ENCODE measurements at regions not wholly inside any gene's neighbourhood (a gene's known extent, or its start where the extent isn't known, plus 50 kb on each side); places are given as distances from the start of the nearest gene placed in this dataset.
"Not testable (repeated sequence)": the region's sequence is repeated elsewhere in the genome, so short reads cannot be mapped to it uniquely, and the experiment has no call there.

DNA sequence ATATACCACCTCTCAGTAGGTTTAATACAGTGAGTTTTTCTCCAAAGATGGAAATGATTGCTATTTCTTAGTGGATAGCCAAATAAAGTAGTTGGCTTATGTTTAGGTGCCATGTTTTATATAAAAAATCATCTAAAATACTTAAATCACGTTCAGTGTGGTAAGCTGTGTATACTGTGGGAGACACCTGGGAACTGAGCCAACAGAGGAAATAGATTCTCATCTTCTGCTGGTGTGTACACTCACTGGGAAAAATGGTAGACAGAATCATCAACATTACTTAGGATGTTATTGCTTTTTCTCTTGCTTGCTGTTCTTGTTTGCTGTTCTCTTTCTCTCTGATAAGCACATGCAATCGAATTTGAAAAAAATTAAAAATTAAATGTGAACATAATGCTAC, 112.6 kb upstream of the MB21D2 start:
- Histone ChIP-seq H3K4me1 (ENCODE audit: insufficient read depth, low read length, poor library complexity, severe bottlenecking) (no peaks in the 10 kb centered on the region), H3K27ac (ENCODE audit: low read depth, low read length, poor library complexity, severe bottlenecking) (no peak overlapping the region), H4K20me1 (ENCODE audit: insufficient read depth, low read length) (no peaks in the 10 kb centered on the region), H3K79me2 (ENCODE audit: insufficient read depth, low read depth, low read length) (no peaks in the 10 kb centered on the region), H3K9me3 (ENCODE audit: low read length) (no peaks in the 10 kb centered on the region), H2AFZ (ENCODE audit: low read length) (no peak overlapping the region), H3K4me3 (ENCODE audit: low read depth, low read length, poor library complexity, severe bottlenecking) (no peak overlapping the region), H3K9me2 (ENCODE audit: insufficient read depth, low read length) (no peaks in the 10 kb centered on the region), H3K4me2 (ENCODE audit: low read length) (no peak overlapping the region), H3K36me3 (ENCODE audit: insufficient read depth, low read length) (no peaks in the 10 kb centered on the region)
- TF ChIP-seq, protein P1, sequence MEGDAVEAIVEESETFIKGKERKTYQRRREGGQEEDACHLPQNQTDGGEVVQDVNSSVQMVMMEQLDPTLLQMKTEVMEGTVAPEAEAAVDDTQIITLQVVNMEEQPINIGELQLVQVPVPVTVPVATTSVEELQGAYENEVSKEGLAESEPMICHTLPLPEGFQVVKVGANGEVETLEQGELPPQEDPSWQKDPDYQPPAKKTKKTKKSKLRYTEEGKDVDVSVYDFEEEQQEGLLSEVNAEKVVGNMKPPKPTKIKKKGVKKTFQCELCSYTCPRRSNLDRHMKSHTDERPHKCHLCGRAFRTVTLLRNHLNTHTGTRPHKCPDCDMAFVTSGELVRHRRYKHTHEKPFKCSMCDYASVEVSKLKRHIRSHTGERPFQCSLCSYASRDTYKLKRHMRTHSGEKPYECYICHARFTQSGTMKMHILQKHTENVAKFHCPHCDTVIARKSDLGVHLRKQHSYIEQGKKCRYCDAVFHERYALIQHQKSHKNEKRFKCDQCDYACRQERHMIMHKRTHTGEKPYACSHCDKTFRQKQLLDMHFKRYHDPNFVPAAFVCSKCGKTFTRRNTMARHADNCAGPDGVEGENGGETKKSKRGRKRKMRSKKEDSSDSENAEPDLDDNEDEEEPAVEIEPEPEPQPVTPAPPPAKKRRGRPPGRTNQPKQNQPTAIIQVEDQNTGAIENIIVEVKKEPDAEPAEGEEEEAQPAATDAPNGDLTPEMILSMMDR (conservative IDR thresholded peaks at IDR 0.05; ENCODE audit: low read length), result no peak
- no peak for TF ChIP-seq EZH2phosphoT487 (IDR thresholded peaks at IDR 0.05; ENCODE audit: borderline replicate concordance, low read depth, low read length)
- POLR2A ChIA-PET, result no interaction called here
- no TSS peak for BruUV-seq (replicated peaks)
- CTCF ChIA-PET (ENCODE audit: unreplicated experiment), result no interaction called here
- intact Hi-C loops (cut with micrococcal nuclease; ENCODE audit: unreplicated experiment), result no loop called here
- DNase-seq (ENCODE audit: low spot score), result no peak

DNA sequence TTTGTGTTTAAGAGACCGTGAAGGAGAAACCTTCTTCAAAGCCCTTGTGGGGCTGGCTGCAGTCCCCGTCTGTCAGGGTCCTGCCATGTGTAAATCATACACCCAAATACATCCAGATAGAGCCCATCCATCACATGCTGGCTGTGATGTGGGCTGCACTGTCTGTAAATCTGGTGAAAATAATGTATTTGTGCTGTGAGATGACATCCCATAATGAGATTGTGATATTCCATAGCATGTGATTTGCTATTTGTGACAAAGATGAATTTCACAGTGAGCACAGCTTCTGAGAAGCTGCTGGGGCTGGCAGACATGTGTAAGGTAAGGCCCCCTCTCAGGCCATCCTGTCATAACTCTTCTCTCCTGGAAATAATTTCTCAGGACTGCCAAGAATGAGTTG, 114.3 kb upstream of the MB21D2 start:
- no peaks in the 10 kb centered on the region for H3K79me2 ChIP-seq (ENCODE audit: insufficient read depth, low read depth, low read length)
- no peak overlapping the region for H3K4me2 ChIP-seq (ENCODE audit: low read length)
- H3K9me3 ChIP-seq (ENCODE audit: low read length), result no peaks in the 10 kb centered on the region
- no peaks in the 10 kb centered on the region for H3K4me1 ChIP-seq (ENCODE audit: insufficient read depth, low read length, poor library complexity, severe bottlenecking)
- no peaks in the 10 kb centered on the region for H3K36me3 ChIP-seq (ENCODE audit: insufficient read depth, low read length)
- no peak for DNase-seq (ENCODE audit: low spot score)
- intact Hi-C loops (cut with micrococcal nuclease; ENCODE audit: unreplicated experiment), result no loop called here
- BruUV-seq (replicated peaks), result no TSS peak
- ChIA-PET CTCF (ENCODE audit: unreplicated experiment) (no interaction called here), POLR2A (no interaction called here)
- no peak for TF ChIP-seq EZH2phosphoT487 (IDR thresholded peaks at IDR 0.05; ENCODE audit: borderline replicate concordance, low read depth, low read length)
- TF ChIP-seq, protein P1 (conservative IDR thresholded peaks at IDR 0.05; ENCODE audit: low read length), result no peak
- no peak overlapping the region for H3K27ac ChIP-seq (ENCODE audit: low read depth, low read length, poor library complexity, severe bottlenecking)
- no peaks in the 10 kb centered on the region for H3K9me2 ChIP-seq (ENCODE audit: insufficient read depth, low read length)
- no peak overlapping the region for H2AFZ ChIP-seq (ENCODE audit: low read length)
- H4K20me1 ChIP-seq (ENCODE audit: insufficient read depth, low read length), result no peaks in the 10 kb centered on the region
- no peak overlapping the region for H3K4me3 ChIP-seq (ENCODE audit: low read depth, low read length, poor library complexity, severe bottlenecking)

DNA sequence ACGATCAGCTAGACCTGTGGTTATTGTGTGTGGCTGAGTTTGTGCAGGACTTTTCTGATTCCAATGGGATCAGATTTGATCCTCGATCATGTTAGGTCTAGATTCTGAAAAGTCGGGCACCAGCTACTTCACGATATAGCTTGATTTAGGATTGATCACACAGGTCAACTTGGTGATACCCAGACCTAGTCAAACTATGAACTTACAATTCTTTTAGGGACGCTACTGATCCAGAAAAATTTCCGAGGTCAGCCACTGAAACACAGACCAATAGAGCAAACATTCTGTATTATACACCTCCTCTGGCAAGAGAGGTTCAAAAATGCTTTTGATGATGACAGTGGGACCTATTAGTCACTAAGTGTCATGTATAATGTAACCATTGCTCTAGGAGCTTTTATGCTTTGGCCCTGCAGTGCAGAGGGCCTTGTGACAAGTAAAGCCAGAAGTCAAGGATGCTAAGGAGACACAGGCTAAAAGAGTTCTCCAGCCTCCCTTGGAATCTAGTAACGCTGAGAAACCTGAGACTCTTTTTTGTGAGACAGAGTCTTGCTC, 115.6 kb upstream of the MB21D2 start:
- intact Hi-C loops (cut with micrococcal nuclease; ENCODE audit: unreplicated experiment), result no loop called here
- no peaks in the 10 kb centered on the region for H3K36me3 ChIP-seq (ENCODE audit: insufficient read depth, low read length)
- no peaks in the 10 kb centered on the region for H3K9me3 ChIP-seq (ENCODE audit: low read length)
- H3K4me1 ChIP-seq (ENCODE audit: insufficient read depth, low read length, poor library complexity, severe bottlenecking), result no peaks in the 10 kb centered on the region
- ChIA-PET POLR2A (no interaction called here), CTCF (ENCODE audit: unreplicated experiment) (no interaction called here)
- H3K9me2 ChIP-seq (ENCODE audit: insufficient read depth, low read length), result no peaks in the 10 kb centered on the region
- H3K79me2 ChIP-seq (ENCODE audit: insufficient read depth, low read depth, low read length), result no peaks in the 10 kb centered on the region
- H3K27ac ChIP-seq (ENCODE audit: low read depth, low read length, poor library complexity, severe bottlenecking), result no peak overlapping the region
- no peak overlapping the region for H3K4me2 ChIP-seq (ENCODE audit: low read length)
- TF ChIP-seq, protein P1 (conservative IDR thresholded peaks at IDR 0.05; ENCODE audit: low read length), result no peak
- no peak for TF ChIP-seq EZH2phosphoT487 (IDR thresholded peaks at IDR 0.05; ENCODE audit: borderline replicate concordance, low read depth, low read length)
- no peak for DNase-seq (ENCODE audit: low spot score)
- no peaks in the 10 kb centered on the region for H4K20me1 ChIP-seq (ENCODE audit: insufficient read depth, low read length)
- BruUV-seq (replicated peaks), result no TSS peak
- H2AFZ ChIP-seq (ENCODE audit: low read length), result no peak overlapping the region
- H3K4me3 ChIP-seq (ENCODE audit: low read depth, low read length, poor library complexity, severe bottlenecking), result no peak overlapping the region

DNA sequence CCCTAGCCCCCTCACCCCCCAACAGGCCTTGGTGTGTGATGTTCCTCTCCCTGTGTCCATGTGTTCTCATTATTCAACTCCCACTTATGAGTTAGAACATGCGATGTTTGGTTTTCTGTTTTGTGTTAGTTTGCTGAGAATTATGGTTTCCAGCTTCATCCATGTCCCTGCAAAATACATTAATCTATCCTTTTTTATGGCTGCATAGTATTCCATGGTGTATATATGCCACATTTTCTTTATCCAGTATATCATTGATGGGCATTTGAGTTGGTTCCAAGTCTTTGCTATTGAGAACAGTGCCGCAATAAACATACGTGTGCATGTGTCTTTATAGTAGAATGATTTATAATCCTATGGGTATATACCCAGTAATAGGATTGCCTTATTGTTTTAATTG, 120.2 kb upstream of the MB21D2 start:
- H3K4me3 ChIP-seq (ENCODE audit: low read depth, low read length, poor library complexity, severe bottlenecking); DNase-seq (ENCODE audit: low spot score); POLR2A ChIA-PET; H3K27ac ChIP-seq (ENCODE audit: low read depth, low read length, poor library complexity, severe bottlenecking); H3K79me2 ChIP-seq (ENCODE audit: insufficient read depth, low read depth, low read length); CTCF ChIA-PET (ENCODE audit: unreplicated experiment); H3K9me2 ChIP-seq (ENCODE audit: insufficient read depth, low read length); H2AFZ ChIP-seq (ENCODE audit: low read length); H3K4me1 ChIP-seq (ENCODE audit: insufficient read depth, low read length, poor library complexity, severe bottlenecking); BruUV-seq (replicated peaks); H4K20me1 ChIP-seq (ENCODE audit: insufficient read depth, low read length); H3K36me3 ChIP-seq (ENCODE audit: insufficient read depth, low read length); intact Hi-C loops (cut with micrococcal nuclease; ENCODE audit: unreplicated experiment); H3K9me3 ChIP-seq (ENCODE audit: low read length); H3K4me2 ChIP-seq (ENCODE audit: low read length): not testable (repeated sequence)

All from OCI-LY7 (cell line).